Stimulated activated CD4-positive, alpha-beta T cell treated with anti-CD3 and anti-CD28 coated beads, Interleukin-12 subunit alpha, Interleukin-12 subunit beta, amount 100 ng/mL, for 24 hours (primary cell): ENCODE measurements at regions not wholly inside any gene's neighbourhood (a gene's known extent, or its start where the extent isn't known, plus 50 kb on each side); places are given as distances from the start of the nearest gene placed in this dataset.

Experiments
- DNase-seq, 2 experiments: peaks; one replicate each; pipeline ENCODE4 v3.0.0-alpha.2; 2020; ENCODE audit warnings: low read depth in 2 of 2

GRCh38 chr13:61030445-61030844, 385.2 kb downstream of the PCDH20 start:
- no peak for DNase-seq

GRCh38 chr13:61029064-61029463, 386.6 kb downstream of the PCDH20 start:
- DNase-seq = no peak

GRCh38 chr13:61024046-61024445, 391.6 kb downstream of the PCDH20 start:
- no peak for DNase-seq

- no peak for DNase-seq
Observed at GRCh38 chr13:61021838-61022237, 393.8 kb downstream of the PCDH20 start.

GRCh38 chr13:61013796-61014195, 401.9 kb downstream of the PCDH20 start:
- no peak for DNase-seq

- DNase-seq = no peak
Observed at GRCh38 chr13:61010358-61010757, 405.3 kb downstream of the PCDH20 start.

- no peak for DNase-seq
Observed at GRCh38 chr13:61002686-61003085, 413.0 kb downstream of the PCDH20 start.

- no peak for DNase-seq
Observed at GRCh38 chr13:60990032-60990733, 425.5 kb downstream of the PCDH20 start.

- DNase-seq = no peak
Observed at GRCh38 chr13:60986301-60986700, 429.3 kb downstream of the PCDH20 start.

- no peak for DNase-seq
Observed at GRCh38 chr13:60981407-60981806, 434.2 kb downstream of the PCDH20 start.

- no peak for DNase-seq
Observed at GRCh38 chr13:60976367-60976766, 439.3 kb downstream of the PCDH20 start.

GRCh38 chr13:60974296-60974695, 441.4 kb downstream of the PCDH20 start:
- no peak for DNase-seq

GRCh38 chr13:60973529-60973928, 442.1 kb downstream of the PCDH20 start:
- no peak for DNase-seq

GRCh38 chr13:60970736-60971135, 444.9 kb downstream of the PCDH20 start:
- DNase-seq = no peak

- DNase-seq = no peak
Observed at GRCh38 chr13:60969656-60970055, 446.0 kb downstream of the PCDH20 start.

- no peak for DNase-seq
Observed at GRCh38 chr13:60959427-60959826, 456.2 kb downstream of the PCDH20 start.

- no peak for DNase-seq
Observed at GRCh38 chr13:60957816-60958215, 457.8 kb downstream of the PCDH20 start.

GRCh38 chr13:60945396-60945795, 470.3 kb downstream of the PCDH20 start:
- DNase-seq = no peak

GRCh38 chr13:60944863-60945262, 470.8 kb downstream of the PCDH20 start:
- no peak for DNase-seq

GRCh38 chr13:60944016-60944415, 471.6 kb downstream of the PCDH20 start:
- DNase-seq = no peak

GRCh38 chr13:60936281-60936680, 479.4 kb downstream of the PCDH20 start:
- DNase-seq = no peak

GRCh38 chr13:60933638-60934037, 482.0 kb downstream of the PCDH20 start:
- DNase-seq = no peak

- DNase-seq = no peak
Observed at GRCh38 chr13:60931858-60932546, 483.6 kb downstream of the PCDH20 start.

GRCh38 chr13:60925686-60926085, 490.0 kb downstream of the PCDH20 start:
- no peak for DNase-seq
